ENCODE measurements at regions not wholly inside any gene's neighbourhood (a gene's known extent, or its start where the extent isn't known, plus 50 kb on each side); places are given as distances from the start of the nearest gene placed in this dataset.

- TF ChIP-seq, protein P1, sequence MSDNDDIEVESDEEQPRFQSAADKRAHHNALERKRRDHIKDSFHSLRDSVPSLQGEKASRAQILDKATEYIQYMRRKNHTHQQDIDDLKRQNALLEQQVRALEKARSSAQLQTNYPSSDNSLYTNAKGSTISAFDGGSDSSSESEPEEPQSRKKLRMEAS (IDR thresholded peaks at IDR 0.05; ENCODE audit: low read depth, low read length), result no peak
- TF ChIP-seq, protein P2, sequence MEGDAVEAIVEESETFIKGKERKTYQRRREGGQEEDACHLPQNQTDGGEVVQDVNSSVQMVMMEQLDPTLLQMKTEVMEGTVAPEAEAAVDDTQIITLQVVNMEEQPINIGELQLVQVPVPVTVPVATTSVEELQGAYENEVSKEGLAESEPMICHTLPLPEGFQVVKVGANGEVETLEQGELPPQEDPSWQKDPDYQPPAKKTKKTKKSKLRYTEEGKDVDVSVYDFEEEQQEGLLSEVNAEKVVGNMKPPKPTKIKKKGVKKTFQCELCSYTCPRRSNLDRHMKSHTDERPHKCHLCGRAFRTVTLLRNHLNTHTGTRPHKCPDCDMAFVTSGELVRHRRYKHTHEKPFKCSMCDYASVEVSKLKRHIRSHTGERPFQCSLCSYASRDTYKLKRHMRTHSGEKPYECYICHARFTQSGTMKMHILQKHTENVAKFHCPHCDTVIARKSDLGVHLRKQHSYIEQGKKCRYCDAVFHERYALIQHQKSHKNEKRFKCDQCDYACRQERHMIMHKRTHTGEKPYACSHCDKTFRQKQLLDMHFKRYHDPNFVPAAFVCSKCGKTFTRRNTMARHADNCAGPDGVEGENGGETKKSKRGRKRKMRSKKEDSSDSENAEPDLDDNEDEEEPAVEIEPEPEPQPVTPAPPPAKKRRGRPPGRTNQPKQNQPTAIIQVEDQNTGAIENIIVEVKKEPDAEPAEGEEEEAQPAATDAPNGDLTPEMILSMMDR (IDR thresholded peaks at IDR 0.05; ENCODE audit: low read depth, low read length), result no peak
Measured at GRCh38 chr6:211871-212497, 80.3 kb upstream of the DUSP22 start.
